ENCODE measurements at regions not wholly inside any gene's neighbourhood (a gene's known extent, or its start where the extent isn't known, plus 50 kb on each side); places are given as distances from the start of the nearest gene placed in this dataset.

- no peak for FAIRE-seq
- Histone ChIP-seq H3K9me1 (ENCODE audit: control insufficient read depth, extremely low read depth, insufficient read depth, low read length) (no peaks in the 10 kb centered on the region), H3K79me2 (ENCODE audit: control insufficient read depth, insufficient read depth, low read length) (no peaks in the 10 kb centered on the region), H3K27ac (ENCODE audit: control insufficient read depth, insufficient read depth, low read length) (no peak overlapping the region), H3K4me1 (ENCODE audit: control insufficient read depth, extremely low read depth, insufficient read depth, low read length) (peaks cover 5% of the 10 kb centered on the region), H3K4me2 (ENCODE audit: control insufficient read depth, extremely low read depth, insufficient read depth, low read depth, low read length) (no peak overlapping the region), H3K9ac (ENCODE audit: control insufficient read depth, extremely low read depth, insufficient read depth, low read length) (no peak overlapping the region), H3K9me3 (ENCODE audit: control insufficient read depth, low read depth, low read length) (no peaks in the 10 kb centered on the region), H2AFZ (ENCODE audit: control insufficient read depth, low read length) (no peak overlapping the region), H4K20me1 (ENCODE audit: control insufficient read depth, extremely low read depth, insufficient read depth, low read length) (no peaks in the 10 kb centered on the region), H3K36me3 (ENCODE audit: control insufficient read depth in 2 of 2, extremely low read depth in 1 of 2, insufficient read depth in 2 of 2, low read length in 2 of 2) (no peaks in the 10 kb centered on the region), H3K4me3 (ENCODE audit: control insufficient read depth in 2 of 3, extremely low read depth in 1 of 3, insufficient read depth in 2 of 3, low read depth in 1 of 3, low read length in 3 of 3) (no peak overlapping the region), H3K27me3 (ENCODE audit: control insufficient read depth, extremely low read depth, insufficient read depth, low read length) (no peaks in the 10 kb centered on the region)
- TF ChIP-seq, protein P1, sequence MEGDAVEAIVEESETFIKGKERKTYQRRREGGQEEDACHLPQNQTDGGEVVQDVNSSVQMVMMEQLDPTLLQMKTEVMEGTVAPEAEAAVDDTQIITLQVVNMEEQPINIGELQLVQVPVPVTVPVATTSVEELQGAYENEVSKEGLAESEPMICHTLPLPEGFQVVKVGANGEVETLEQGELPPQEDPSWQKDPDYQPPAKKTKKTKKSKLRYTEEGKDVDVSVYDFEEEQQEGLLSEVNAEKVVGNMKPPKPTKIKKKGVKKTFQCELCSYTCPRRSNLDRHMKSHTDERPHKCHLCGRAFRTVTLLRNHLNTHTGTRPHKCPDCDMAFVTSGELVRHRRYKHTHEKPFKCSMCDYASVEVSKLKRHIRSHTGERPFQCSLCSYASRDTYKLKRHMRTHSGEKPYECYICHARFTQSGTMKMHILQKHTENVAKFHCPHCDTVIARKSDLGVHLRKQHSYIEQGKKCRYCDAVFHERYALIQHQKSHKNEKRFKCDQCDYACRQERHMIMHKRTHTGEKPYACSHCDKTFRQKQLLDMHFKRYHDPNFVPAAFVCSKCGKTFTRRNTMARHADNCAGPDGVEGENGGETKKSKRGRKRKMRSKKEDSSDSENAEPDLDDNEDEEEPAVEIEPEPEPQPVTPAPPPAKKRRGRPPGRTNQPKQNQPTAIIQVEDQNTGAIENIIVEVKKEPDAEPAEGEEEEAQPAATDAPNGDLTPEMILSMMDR (optimal IDR thresholded peaks at IDR 0.05 in 1 of 3, IDR thresholded peaks at IDR 0.05 in 1 of 3, conservative IDR thresholded peaks at IDR 0.05 in 1 of 3; ENCODE audit: extremely low read depth in 1 of 3, insufficient read depth in 2 of 3, low read length in 3 of 3), result no peak
- no peak for TF ChIP-seq EZH2 (IDR thresholded peaks at IDR 0.05; ENCODE audit: low read length)
- dilution Hi-C loops (cut with MboI; ENCODE audit: extremely low pct_ligation_motif_present, low sequenced_read_pairs), result no loop called here
- no peak for DNase-seq (ENCODE audit: low read depth, low spot score)
Observed at GRCh38 chr2:48049371-48049770, 143.1 kb upstream of the FBXO11 start.

DNA sequence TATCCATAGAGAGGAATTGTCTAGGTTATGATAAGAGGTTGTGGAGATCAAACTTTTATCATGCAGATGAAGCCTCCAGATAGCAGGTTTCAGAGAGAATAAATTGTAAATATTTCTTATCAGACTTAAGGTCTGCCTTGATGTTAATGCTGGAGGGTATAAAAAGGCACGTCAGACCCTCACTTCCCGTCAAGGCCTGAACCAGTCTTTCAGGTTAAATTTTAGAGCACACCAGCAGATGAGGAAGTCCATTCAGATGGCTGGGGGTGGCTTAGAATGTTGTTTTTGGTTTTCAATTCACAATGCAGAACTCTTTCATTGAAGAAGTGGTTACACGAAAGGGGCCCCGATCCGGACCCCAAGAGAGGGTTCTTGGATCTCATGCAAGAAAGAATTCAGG is 144.4 kb upstream of the FBXO11 start:
- Histone ChIP-seq H3K4me1 (ENCODE audit: control insufficient read depth, extremely low read depth, insufficient read depth, low read length) (peaks cover 5% of the 10 kb centered on the region), H3K9me1 (ENCODE audit: control insufficient read depth, extremely low read depth, insufficient read depth, low read length) (no peaks in the 10 kb centered on the region), H3K79me2 (ENCODE audit: control insufficient read depth, insufficient read depth, low read length) (no peaks in the 10 kb centered on the region), H2AFZ (ENCODE audit: control insufficient read depth, low read length) (no peak overlapping the region), H3K9me3 (ENCODE audit: control insufficient read depth, low read depth, low read length) (no peaks in the 10 kb centered on the region), H3K27me3 (ENCODE audit: control insufficient read depth, extremely low read depth, insufficient read depth, low read length) (no peaks in the 10 kb centered on the region), H3K9ac (ENCODE audit: control insufficient read depth, extremely low read depth, insufficient read depth, low read length) (no peak overlapping the region), H3K36me3 (ENCODE audit: control insufficient read depth in 2 of 2, extremely low read depth in 1 of 2, insufficient read depth in 2 of 2, low read length in 2 of 2) (no peaks in the 10 kb centered on the region), H4K20me1 (ENCODE audit: control insufficient read depth, extremely low read depth, insufficient read depth, low read length) (no peaks in the 10 kb centered on the region), H3K27ac (ENCODE audit: control insufficient read depth, insufficient read depth, low read length) (no peak overlapping the region), H3K4me3 (ENCODE audit: control insufficient read depth in 2 of 3, extremely low read depth in 1 of 3, insufficient read depth in 2 of 3, low read depth in 1 of 3, low read length in 3 of 3) (no peak overlapping the region), H3K4me2 (ENCODE audit: control insufficient read depth, extremely low read depth, insufficient read depth, low read depth, low read length) (no peak overlapping the region)
- no peak for FAIRE-seq
- dilution Hi-C loops (cut with MboI; ENCODE audit: extremely low pct_ligation_motif_present, low sequenced_read_pairs), result no loop called here
- DNase-seq (ENCODE audit: low read depth, low spot score), result no peak
- no peak for TF ChIP-seq EZH2 (IDR thresholded peaks at IDR 0.05; ENCODE audit: low read length)
- TF ChIP-seq, protein P1 (optimal IDR thresholded peaks at IDR 0.05 in 1 of 3, IDR thresholded peaks at IDR 0.05 in 1 of 3, conservative IDR thresholded peaks at IDR 0.05 in 1 of 3; ENCODE audit: extremely low read depth in 1 of 3, insufficient read depth in 2 of 3, low read length in 3 of 3), result no peak
